GM21528 (cell line): ENCODE measurements at regions not wholly inside any gene's neighbourhood (a gene's known extent, or its start where the extent isn't known, plus 50 kb on each side); places are given as distances from the start of the nearest gene placed in this dataset.

Experiments used
- ATAC-seq: cut with Tn5 transposase; IDR thresholded peaks from one replicate; pipeline ENCODE4 v1.9.1; 2021; ENCODE audit warnings: mild to moderate bottlenecking, moderate library complexity; ENCODE audit not compliant: unreplicated experiment, low FRiP score

DNA sequence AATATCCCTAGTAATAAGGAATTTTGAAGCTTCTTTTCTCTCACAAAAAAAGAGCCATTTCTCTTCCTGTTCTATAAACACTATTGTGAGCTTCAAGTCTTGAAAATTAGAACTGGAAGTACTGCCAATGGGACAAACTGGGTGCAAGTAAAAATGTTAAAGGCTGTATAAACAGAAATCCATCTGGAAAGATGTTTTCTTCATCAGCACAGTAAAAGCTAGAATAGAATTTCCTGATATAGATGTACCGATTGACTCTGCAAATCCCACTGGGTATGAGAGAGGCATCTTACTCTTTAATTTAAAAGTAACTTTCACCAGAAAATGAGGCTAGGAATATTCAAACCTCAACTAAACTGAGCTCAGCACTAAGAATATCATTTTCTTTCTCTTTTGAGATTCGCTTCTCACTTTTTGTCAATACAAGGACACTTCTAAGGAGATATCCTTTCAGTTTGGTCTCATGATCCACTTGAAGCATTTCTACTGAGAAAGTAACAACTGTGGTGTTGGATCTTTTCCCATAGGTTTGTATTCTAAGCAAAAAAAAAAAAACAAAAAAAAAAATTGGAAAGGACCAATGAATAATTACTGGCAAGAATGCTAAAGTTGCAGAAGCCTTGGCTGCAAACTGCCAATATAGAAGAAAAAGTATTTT lies 169.0 kb upstream of the PRDM1 start:
- no peak for ATAC-seq

DNA sequence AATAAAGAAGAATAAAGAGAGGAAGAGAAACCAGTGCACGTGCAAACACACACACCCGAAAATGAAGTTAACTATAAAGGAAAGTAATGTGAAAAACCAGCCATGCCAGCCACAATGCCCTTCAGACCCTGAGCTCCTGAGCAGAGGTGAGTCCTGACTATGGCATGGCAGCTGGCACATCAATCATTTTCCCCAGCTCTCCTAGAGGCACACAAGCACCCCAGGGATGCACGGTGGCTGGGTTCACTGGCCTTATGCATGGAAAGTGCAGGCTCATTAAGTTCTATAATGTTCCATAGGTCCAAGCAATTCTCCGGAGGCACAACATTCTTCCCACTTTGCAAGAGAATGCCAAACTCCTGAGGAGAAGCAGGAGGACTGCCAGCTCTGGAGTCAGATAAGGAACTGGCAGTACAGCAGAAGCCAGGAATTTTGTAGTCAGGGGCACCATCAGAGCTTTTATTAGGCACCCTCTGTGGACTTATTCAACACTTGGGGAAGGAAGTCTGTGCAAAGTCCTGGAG lies 175.0 kb upstream of the PRDM1 start:
- ATAC-seq: no peak

DNA sequence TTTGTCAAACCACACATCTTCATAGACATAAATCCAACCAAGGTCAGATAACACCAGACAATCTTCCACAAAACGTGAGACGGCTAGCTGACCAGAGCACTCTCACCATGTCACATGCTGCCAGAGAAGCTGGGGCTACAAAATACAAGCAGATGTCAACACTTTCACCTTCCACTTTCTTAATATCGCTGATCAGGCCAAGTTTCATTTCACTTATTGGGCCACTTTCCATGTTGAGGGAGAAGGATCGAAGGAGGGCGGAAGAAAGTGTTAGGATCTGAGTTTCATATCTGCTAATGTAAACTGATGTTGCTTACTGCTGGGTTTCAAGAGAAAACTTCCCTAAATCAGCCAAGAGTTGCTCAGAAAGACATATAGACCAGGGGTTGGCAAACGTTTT lies 177.0 kb upstream of the PRDM1 start:
- no peak for ATAC-seq

DNA sequence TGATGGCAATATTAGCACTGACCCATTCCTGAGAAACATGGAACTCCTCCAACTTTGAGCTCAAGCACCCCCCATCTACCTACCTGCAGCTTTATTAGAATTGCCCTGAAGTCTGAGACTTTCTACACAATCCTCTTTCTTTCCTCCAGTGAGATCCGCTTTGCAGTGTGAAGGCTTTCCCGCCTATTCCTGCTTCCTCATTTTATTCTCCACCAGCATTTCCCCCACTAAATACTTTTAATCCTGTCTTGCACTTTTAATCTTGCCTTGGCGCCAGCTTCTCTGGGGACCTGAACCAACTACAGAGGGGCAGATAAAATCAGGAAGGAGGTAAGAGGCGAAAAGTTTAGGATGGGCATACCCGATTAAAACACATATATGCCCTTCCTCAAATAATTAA lies 178.1 kb upstream of the PRDM1 start:
- no peak for ATAC-seq

DNA sequence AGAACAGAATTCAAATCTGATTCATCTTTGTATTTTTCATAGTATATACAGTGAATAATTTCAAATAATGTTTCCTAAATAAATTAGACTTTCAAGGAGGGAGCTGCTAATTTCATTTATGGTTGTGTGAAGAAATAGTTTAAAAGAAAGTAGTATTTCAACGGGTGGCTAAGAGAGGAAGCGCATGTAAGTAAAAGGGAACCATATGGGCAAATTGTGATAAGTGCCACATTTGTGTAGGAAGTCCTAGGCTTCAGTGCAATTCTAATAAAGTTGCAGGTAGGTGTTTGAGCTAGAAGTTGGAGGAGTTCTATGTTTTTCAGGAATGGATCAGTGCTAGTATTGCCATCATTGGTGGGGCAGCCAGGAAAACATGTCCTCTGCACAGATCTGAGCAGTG lies 178.8 kb upstream of the PRDM1 start:
- ATAC-seq: no peak

DNA sequence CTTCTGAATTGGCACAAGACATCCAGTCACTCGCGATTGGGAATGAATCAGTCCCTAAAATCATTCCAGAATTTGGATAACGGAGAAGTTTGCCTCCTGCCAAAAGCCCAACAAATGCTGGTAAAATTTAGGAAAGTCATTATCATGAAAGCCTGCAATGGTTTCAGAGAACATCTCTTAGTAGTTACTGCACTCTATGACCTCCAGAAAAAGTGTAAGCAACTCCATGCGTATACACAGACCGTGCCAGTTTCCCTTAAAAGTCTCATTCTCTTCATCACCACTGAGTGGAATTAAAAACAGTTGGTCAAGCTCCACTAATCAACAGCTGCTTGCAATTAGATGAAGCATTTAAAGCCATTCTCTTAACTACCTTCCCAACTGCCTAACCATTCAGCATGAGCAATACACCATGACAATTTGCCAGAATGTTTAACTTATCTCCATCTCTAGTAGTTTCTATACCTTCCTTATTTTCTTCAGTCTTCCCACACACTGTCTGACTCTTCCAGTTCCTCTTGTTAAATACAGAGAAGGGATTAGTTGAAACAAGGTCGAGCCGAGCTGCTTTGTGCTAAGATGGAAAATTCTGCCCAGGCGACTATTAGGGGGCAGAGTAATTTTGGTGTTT lies 183.6 kb upstream of the PRDM1 start:
- no peak for ATAC-seq

DNA sequence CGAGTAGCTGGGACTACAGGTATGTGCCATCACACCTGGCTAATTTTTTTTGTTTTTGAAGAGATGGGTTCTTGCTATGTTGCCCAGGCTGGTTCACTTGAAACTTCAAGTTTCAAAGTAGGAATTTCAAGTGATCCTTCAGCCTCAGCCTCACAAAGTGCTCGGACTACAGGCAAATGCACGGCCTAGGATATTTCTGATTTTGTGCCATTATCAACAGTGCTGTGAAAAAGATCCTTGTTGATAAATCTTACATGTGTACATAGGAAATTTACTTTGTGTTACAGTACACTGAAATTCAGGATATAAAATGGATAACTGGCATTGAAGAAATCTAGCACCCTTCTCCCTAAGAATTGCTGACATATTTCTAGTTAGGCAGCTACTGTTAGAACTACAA lies 184.6 kb upstream of the PRDM1 start:
- no peak for ATAC-seq

DNA sequence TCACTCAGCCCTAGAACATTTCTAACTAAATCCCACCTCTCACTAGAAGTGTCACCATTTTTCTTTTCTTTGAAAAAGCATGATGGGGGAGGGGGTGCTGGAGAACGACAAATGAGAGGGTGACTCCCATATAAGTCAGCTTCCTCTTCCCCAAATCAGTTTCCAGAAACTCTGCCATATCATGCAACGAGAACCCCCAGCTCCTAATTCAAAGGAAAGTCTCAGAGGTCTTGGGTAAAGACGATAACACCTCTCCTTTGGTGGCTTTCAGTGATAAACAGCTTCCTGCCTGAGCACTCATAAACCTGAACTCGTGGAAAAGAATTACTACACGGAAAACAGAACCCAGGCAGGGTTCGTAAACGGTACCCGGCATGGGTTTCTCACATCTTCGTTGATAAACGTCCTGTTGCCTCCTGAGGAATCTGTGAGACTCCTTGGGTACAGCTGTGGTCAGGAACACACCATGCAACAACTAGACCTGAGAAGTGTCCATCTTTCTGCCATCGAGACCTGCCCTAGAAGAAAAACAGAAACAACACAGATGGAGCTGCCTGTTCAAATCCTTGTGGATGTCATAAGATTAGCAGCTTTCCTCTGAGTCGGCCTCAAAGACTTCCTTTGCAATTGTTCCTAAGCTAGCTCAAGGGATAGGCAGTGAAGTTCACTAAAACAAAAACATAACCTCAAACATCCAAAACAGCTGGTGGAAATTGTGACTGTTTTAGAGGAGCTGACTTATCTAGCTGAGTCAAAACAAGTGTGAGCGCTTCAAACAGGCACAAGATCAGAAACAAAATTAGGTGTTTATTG lies 185.8 kb upstream of the PRDM1 start:
- no peak for ATAC-seq

DNA sequence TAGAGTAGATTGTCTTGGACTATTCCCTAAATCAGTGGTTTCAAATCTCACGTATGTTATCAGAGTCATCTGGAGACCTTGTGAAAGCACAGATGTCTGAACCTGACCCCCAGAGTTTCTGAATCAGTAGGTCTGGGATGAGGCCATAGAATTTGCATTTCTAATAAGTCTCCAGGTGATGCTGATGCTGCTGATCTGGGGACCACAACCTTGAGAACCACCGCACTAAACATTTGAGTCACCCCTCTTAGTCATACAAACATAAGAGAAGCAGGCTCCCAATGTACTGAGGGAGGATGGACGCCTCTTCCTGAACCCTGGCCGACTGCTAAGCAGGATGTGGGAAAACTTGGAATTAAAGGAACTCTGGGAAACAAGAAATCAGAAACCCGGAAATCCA lies 187.8 kb upstream of the PRDM1 start:
- peak; percentile 66 for ATAC-seq

DNA sequence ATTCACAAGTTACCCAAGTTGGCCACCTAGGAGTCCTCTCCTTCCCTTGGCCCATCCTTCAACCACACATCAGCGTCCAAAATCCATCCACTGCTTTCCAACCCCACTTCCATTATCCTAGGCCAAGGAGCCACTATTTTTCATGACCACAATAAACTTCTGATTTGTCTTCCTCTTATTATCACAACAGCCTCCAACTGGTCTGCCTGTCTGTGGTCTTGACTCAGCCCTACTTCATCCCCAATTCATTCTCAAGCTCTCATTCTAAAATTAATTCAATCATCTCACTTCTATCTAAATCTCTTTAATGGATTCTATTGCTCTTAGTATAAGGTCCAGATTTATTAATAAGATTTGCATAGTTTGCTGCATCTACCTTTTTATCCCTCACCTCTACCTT lies 189.0 kb upstream of the PRDM1 start:
- no peak for ATAC-seq

DNA sequence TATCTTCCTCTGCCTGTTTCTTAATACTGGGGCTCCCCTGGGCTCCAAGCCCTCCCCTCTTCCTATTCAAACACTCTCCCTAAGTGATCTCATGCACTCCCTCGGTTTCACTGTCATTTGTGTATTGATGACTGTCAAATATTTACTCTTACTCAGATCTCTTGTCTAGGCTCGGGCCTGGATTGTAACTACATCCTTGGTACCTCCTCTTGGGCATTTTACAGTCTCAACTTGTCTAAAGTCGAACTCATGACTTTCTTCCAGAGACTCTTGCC lies 189.4 kb upstream of the PRDM1 start:
- ATAC-seq: no peak

DNA sequence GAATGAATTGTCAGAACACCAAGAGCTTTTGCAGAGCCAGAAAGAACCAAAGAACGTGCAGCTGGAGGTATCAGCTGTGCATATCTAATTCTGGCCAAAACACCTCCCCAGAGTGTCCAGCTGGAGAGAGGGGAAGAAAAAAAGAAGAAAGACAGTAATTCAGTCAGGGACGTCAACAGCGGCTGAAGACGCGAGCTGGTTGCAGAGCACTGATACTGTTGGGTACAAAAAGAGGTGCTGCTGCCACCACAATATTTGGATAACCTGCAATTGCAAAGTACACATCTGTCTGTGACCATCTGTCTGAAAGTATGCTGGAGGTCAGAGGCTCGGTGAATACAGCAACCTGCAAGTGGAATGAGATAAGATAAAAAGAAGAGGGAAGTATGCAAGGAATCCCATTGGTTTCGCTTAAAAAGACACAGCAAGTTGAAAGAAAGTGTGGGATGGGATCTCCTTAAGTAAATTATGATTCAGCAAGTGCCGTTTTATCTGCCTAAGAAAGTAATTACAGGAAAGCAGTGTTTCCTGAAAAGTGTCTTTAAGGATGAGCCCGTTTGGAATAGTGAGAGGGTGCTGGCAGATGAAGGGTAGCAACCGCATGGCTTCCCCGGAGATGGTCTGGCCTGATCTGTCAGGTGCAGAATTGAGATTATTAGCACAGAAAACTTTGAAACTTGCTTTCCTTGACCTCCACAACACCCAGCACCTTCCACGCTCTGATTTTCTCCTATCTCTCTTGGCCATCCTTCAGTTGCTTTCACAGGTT lies 189.9 kb upstream of the PRDM1 start:
- no peak for ATAC-seq

DNA sequence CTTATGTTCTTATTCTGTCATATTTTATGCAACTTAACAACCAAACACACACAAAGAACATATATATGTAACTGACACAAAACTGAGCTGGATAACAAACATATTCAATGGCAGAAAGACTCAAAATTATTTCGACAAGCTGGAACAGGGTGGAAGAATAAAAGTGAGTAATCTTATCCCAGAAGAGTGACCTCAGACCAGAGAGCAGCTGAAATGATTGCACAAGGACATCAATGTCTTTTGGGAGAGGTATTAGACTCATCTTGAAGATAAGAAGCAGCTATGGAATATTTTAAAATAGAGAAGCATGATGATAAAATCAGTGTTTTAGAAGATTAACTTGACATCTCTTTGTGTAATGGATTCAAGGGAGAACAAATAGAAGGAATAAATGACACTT lies 191.6 kb upstream of the PRDM1 start:
- ATAC-seq: no peak

DNA sequence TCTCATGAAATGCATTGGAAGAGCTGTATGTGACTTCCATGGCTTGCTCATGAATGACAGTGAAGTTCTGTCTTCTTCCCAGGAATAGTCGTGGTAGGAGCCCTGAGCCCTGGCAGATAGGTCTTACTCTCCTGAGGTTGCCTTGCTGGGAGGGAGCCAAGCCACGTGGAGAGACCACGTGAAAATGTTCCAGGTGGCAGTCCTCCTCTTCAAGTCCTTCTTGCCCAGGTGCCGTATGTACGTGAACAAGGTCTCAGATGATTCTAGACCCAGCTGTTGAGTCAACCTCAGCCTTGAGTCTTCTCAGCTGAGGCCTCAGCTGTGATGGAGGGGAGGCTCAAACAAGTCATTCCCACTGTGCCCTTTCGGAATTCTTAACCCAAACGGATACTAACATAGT lies 192.4 kb upstream of the PRDM1 start:
- ATAC-seq: no peak

DNA sequence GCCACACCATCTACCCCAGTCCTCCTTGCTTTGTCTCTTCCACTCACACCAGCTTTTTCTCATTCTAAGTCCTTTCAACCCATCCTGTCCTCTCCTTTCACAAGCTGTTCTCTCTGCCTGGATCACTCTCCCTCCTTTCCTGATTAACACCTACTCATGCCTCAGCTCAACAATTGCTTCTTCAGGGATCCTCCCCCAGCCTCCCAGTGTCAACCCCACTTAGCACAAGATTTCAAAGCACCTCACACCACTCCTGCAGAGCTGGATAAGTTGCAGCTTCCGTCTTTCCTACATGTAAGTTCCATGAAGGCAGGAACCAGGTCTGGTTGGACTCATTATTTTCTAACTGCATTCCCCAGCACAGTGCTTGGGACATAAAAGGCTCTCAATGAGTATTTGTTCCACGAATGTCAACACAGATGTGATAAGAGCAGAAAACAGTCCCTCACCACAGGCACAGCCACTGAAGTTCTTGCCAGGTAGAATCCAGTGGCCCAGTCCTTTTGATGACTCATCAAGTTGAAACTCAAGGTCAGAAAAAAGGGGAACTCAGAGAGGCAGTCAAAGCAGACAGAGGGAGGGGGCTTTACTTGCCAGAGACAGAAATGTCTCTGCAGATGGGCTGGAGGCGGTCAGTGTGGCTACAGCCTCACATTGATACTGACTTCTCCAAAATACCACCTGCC lies 193.4 kb upstream of the PRDM1 start:
- ATAC-seq: peak; percentile 91

DNA sequence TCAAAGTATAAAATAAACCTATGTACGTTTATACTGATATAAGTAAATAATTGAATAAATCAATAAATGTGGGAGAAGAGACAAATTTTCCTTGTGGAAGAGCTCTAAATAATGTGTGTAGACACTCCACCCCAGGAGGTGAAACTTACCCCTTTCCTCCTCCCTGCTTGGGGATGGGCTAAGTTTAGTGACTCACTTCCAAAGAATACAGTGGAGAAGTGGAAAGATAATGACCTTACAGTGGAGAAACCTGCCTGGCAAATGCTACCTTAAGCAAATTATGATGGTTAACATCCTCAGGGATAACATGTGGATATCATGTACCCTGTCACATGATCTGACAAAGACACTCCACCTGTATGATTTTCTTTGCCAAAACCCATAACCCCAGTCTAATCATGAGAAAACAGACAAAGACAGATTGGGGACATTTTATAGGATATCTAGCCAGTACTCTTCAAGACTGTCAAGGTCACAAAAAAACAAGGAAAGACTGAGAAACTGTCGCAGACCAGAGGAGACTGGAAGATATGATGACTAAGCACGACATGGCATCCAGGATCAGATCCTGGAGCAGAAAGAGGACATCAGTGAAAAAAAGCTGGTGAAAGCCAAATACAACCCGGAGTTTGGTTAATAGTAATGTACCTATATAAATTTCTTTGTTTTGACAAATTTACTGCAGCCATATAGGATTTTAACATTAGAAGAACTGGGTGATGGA lies 195.5 kb upstream of the PRDM1 start:
- no peak for ATAC-seq

DNA sequence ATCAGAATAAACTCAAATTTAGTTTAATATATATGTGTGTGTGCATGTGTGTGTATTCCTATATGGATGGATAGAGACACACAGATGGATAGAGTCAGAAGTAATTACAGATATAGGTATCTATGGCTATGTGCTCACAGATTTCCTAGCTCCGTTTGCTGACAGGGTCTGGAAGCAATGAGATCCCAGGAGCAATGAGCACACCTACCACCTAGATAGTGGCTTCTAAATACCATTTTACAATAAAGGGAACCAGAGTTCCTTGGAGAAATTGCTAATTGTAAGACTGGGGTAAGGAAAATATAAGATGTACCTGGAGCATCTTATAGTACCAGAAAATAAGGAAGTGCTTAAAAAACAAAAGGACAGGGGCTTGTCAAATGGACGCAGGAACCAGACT lies 196.2 kb upstream of the PRDM1 start:
- no peak for ATAC-seq

DNA sequence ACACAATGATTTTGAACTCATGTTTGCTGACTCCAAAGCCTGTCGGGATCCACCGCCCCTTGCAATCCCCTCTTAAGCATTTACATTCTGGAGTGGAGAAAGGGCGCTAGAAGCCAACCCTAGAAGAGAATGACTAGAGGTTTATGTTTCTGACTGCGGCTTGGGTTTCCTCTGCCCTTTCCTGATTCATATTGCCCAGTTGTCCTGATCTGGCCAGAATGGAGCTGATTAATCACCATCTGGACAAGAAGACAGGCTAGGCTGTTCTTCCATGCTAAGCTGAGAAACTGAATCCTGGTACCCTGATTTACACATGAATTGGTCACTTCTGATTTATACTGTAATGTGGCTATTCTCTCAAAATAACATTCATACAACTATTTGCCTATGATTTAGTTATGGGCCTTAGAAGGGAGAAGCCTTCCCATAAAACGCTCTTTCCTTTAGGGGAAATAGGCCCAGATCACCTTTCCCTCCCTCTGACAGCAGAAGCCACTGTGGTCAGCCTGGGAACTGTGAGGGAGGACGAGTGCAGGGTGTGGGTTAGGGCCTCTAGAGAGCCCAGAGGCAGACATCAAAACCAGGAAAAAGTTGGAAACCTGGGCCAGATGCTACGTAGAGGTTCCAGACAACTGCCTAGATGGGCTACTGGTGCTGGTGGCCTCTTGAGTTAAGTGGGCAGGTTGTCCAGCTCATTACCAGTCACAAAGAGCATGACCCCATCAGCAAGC lies 199.2 kb upstream of the PRDM1 start:
- ATAC-seq: no peak

DNA sequence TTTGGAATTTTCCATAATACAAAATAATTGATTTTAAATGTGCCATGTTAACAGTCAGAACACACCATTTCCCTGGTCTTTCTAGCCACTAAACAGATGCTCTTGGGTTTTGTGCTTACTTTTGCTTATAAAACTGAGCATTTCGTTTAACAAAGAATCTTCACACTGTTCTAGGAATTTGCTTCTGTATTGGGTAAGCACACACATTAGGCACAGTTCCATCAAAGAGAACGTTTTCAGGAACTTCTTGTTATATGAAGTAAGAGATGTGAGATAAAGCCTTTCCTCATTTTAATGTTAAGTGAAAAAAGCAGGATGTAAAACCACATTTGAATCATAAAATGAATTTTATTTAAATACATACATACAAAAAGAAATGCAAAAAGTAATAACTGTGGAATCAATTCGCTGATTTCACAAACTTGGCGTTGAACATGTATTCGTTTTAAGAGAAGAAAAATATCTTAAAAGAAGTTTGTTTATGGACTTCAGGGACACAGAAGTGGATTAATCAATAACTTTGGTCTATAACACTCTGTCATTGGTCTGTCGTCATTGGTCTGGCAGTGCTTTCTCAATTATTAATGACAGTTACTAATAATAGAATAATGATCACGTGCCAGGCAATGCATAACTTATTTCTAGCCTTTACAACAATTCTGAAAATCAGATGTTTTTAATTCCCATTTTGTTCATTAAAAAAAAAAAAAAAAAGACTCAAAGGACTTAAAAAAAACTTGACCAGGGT lies 199.9 kb upstream of the PRDM1 start:
- no peak for ATAC-seq
